ENCODE measurements at regions not wholly inside any gene's neighbourhood (a gene's known extent, or its start where the extent isn't known, plus 50 kb on each side); places are given as distances from the start of the nearest gene placed in this dataset.

DNA sequence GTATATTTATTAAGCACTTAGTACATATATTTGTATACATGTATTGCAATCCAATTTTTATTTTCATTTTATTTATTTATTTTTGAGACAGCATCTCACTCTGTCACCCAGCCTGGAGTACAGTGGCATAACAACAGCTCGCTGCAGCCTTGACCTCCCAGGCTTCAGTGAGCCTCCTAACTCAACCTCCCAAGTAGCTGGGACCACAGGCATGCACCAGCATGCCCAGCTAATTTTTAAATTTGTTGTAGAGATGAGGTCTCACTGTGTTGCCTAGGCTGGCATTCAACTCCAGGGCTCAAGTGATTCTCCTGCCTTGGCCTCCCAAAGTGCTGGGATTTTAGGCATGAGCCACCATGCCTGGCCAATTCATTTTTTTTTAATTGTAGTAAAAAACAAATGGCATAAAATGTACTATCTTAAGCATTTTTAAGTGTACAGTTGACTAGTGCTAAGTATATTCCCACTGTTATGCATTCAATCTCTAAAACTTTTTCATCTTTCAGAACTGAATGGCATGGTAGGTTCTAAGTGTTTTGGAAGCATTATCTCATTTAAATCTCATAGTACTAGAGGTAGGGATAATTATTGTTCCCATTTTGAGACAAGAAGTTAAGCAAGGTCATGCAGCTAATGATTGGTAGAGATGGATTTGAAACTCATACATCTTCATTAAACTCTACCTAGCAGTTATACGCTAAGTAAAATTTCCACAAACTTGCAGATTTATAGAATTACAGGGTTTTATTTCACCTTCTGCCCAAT is 264.0 kb upstream of the NFE2L3 start:
- Histone ChIP-seq H3K4me1 (peaks cover 0 to 4% (median 1%) of the 10 kb centered on the region in 4 donors), H3K27ac (replicated peaks in 1 of 4) (no peak overlapping the region), H3K4me3 (no peak overlapping the region), H3K36me3 (no peaks in the 10 kb centered on the region), H3K27me3 (peaks cover 0 to 67% (median 0%) of the 10 kb centered on the region in 4 donors), H3K9me3 (no peaks in the 10 kb centered on the region)
- 87% methylated on average over 2 of the region's 2 CpGs for WGBS
- DNase-seq (ENCODE audit: extremely low spot score) = no peak
- TF ChIP-seq, protein P1, sequence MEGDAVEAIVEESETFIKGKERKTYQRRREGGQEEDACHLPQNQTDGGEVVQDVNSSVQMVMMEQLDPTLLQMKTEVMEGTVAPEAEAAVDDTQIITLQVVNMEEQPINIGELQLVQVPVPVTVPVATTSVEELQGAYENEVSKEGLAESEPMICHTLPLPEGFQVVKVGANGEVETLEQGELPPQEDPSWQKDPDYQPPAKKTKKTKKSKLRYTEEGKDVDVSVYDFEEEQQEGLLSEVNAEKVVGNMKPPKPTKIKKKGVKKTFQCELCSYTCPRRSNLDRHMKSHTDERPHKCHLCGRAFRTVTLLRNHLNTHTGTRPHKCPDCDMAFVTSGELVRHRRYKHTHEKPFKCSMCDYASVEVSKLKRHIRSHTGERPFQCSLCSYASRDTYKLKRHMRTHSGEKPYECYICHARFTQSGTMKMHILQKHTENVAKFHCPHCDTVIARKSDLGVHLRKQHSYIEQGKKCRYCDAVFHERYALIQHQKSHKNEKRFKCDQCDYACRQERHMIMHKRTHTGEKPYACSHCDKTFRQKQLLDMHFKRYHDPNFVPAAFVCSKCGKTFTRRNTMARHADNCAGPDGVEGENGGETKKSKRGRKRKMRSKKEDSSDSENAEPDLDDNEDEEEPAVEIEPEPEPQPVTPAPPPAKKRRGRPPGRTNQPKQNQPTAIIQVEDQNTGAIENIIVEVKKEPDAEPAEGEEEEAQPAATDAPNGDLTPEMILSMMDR (IDR thresholded peaks at IDR 0.05) = no peak
- TF ChIP-seq EP300 (IDR thresholded peaks at IDR 0.05) (no peak), POLR2AphosphoS5 (IDR thresholded peaks at IDR 0.05) (no peak), POLR2A (IDR thresholded peaks at IDR 0.05; ENCODE audit: low read depth) (no peak)
- intact Hi-C loops (cut with DNase I) = loop anchor here (10.0 kb wide), 1 partner anchor 787 kb away; no protein-coding TSS in a partner anchor

GRCh38 chr7:25889765-25890164 is 262.2 kb upstream of the NFE2L3 start:
- no peaks in the 10 kb centered on the region for H3K36me3 ChIP-seq
- peaks cover 0 to 60% (median 0%) of the 10 kb centered on the region in 4 donors for H3K27me3 ChIP-seq
- H3K9me3 ChIP-seq = no peaks in the 10 kb centered on the region
- intact Hi-C loops (cut with DNase I) = loop anchor here (10.0 kb wide), 2 partner anchors 785 to 1265 kb away; partner anchors contain the start of genes HOXA3 and HOXA7
- no peak for DNase-seq (ENCODE audit: extremely low spot score)
- TF ChIP-seq EP300 (IDR thresholded peaks at IDR 0.05) (no peak), POLR2A (IDR thresholded peaks at IDR 0.05; ENCODE audit: low read depth) (no peak), POLR2AphosphoS5 (IDR thresholded peaks at IDR 0.05) (no peak)
- TF ChIP-seq, protein P1 (IDR thresholded peaks at IDR 0.05) = no peak
- H3K4me3 ChIP-seq = no peak overlapping the region
- H3K27ac ChIP-seq (replicated peaks in 1 of 4) = no peak overlapping the region
- 50% methylated on average over 7 of the region's 7 CpGs for WGBS
- peaks cover 1 to 10% (median 3%) of the 10 kb centered on the region in 4 donors for H3K4me1 ChIP-seq

DNA sequence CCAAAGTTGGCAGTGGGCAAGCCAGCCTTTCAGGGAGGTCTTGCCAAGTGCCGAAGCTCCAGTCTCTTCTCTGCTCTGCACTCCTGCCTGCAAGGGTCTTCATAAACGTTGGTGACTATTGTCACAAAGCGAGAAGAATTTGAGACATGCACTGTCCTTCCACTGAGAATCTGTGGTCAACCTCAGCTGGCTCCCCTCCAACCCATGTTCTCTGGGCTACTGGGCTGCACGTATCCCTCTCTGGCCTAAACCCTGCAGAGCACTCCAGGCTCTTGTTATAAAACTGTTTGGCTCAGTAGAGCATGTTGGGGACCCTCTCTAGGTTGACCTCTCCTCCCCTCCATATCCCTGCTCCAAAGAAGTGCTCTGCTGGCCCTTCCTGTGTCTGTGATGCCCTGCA is 260.4 kb upstream of the NFE2L3 start:
- DNase-seq (ENCODE audit: extremely low spot score) = no peak
- Histone ChIP-seq H3K27me3 (peaks cover 0 to 58% (median 0%) of the 10 kb centered on the region in 4 donors), H3K9me3 (no peaks in the 10 kb centered on the region), H3K36me3 (no peaks in the 10 kb centered on the region), H3K27ac (replicated peaks in 1 of 4) (no peak overlapping the region), H3K4me3 (no peak overlapping the region), H3K4me1 (peaks cover 5 to 19% (median 13%) of the 10 kb centered on the region in 4 donors)
- TF ChIP-seq, protein P1 (IDR thresholded peaks at IDR 0.05) = no peak
- TF ChIP-seq POLR2A (IDR thresholded peaks at IDR 0.05; ENCODE audit: low read depth) (no peak), POLR2AphosphoS5 (IDR thresholded peaks at IDR 0.05) (no peak)
- intact Hi-C loops (cut with DNase I) = loop anchor here (10.0 kb wide), 1 partner anchor 1263 kb away; the partner anchor contains the start of genes HOXA3 and HOXA7
- WGBS = 75% methylated on average over 4 of the region's 4 CpGs

DNA sequence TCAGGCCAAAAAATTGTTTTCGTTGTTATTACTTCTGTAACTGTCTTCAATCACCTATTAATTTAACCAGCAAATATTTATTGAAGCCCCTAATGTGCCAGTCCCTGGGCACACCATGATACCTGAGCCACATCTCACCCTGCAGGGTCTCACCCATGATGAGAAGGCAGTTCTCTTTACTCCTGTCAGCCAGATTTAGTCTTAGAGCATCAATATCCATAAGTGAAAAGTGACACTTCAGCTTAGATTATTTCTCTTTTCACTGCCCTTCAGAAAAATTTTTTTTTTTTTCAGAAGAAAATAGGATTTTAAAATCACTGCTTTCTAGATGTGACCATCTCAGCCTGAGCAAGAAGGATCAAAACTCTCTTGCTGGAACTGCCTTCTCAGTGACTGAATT is 258.6 kb upstream of the NFE2L3 start:
- Histone ChIP-seq H3K4me1 (peaks cover 5 to 19% (median 13%) of the 10 kb centered on the region in 4 donors), H3K36me3 (no peaks in the 10 kb centered on the region), H3K27me3 (peaks cover 0 to 40% (median 0%) of the 10 kb centered on the region in 4 donors), H3K4me3 (peak overlapping the region; percentile 45 to 59 (median 47)), H3K9me3 (no peaks in the 10 kb centered on the region), H3K27ac (replicated peaks in 1 of 4) (no peak overlapping the region)
- intact Hi-C loops (cut with DNase I) = loop anchor here (2.0 to 10.0 kb wide), 2 partner anchors 471 to 1261 kb away; partner anchors contain the start of genes HOXA3 and HOXA7
- no peak for TF ChIP-seq POLR2A (IDR thresholded peaks at IDR 0.05; ENCODE audit: low read depth)
- TF ChIP-seq EP300 (IDR thresholded peaks at IDR 0.05) = no peak
- TF ChIP-seq POLR2AphosphoS5 (IDR thresholded peaks at IDR 0.05) = no peak
- TF ChIP-seq, protein P1 (IDR thresholded peaks at IDR 0.05) = no peak
- 50% methylated on average over 1 of the region's 1 CpG for WGBS
- no peak for DNase-seq (ENCODE audit: extremely low spot score)
